GM18517 (cell line): ENCODE measurements at regions not wholly inside any gene's neighbourhood (a gene's known extent, or its start where the extent isn't known, plus 50 kb on each side); places are given as distances from the start of the nearest gene placed in this dataset.

Source experiments
- ATAC-seq: cut with Tn5 transposase; IDR thresholded peaks from one replicate; pipeline ENCODE4 v1.9.1; 2021; ENCODE audit warnings: mild to moderate bottlenecking, moderate library complexity; ENCODE audit not compliant: unreplicated experiment

- ATAC-seq = no peak
Observed at GRCh38 chr12:88955531-88955930, 375.3 kb upstream of the KITLG start.

- ATAC-seq = no peak
Observed at GRCh38 chr12:88953029-88953586, 372.8 kb upstream of the KITLG start.

- no peak for ATAC-seq
Observed at GRCh38 chr12:88952562-88952942, 372.3 kb upstream of the KITLG start.

- no peak for ATAC-seq
Observed at GRCh38 chr12:88951860-88952561, 371.7 kb upstream of the KITLG start.

- ATAC-seq = no peak
Observed at GRCh38 chr12:88951177-88951576, 370.9 kb upstream of the KITLG start.

- ATAC-seq = no peak
Observed at GRCh38 chr12:88947486-88948043, 367.3 kb upstream of the KITLG start.

- peak; percentile 69 for ATAC-seq
Observed at GRCh38 chr12:88946372-88946997, 366.2 kb upstream of the KITLG start.

GRCh38 chr12:88945051-88945732 lies 364.9 kb upstream of the KITLG start:
- ATAC-seq = no peak

GRCh38 chr12:88944397-88944796 lies 364.1 kb upstream of the KITLG start:
- no peak for ATAC-seq

- no peak for ATAC-seq
Observed at GRCh38 chr12:88940854-88941253, 360.6 kb upstream of the KITLG start.

- no peak for ATAC-seq
Observed at GRCh38 chr12:88935856-88936255, 355.6 kb upstream of the KITLG start.

- no peak for ATAC-seq
Observed at GRCh38 chr12:88934163-88934747, 354.0 kb upstream of the KITLG start.

- ATAC-seq = no peak
Observed at GRCh38 chr12:88932457-88932856, 352.2 kb upstream of the KITLG start.

- ATAC-seq = no peak
Observed at GRCh38 chr12:88931598-88931997, 351.3 kb upstream of the KITLG start.

GRCh38 chr12:88925454-88925853 lies 345.2 kb upstream of the KITLG start:
- ATAC-seq = no peak

GRCh38 chr12:88924162-88924561 lies 343.9 kb upstream of the KITLG start:
- no peak for ATAC-seq

- ATAC-seq = no peak
Observed at GRCh38 chr12:88923631-88924030, 343.4 kb upstream of the KITLG start.

- no peak for ATAC-seq
Observed at GRCh38 chr12:88922816-88923215, 342.5 kb upstream of the KITLG start.

- no peak for ATAC-seq
Observed at GRCh38 chr12:88921890-88922532, 341.7 kb upstream of the KITLG start.

- no peak for ATAC-seq
Observed at GRCh38 chr12:88921434-88921833, 341.2 kb upstream of the KITLG start.

- no peak for ATAC-seq
Observed at GRCh38 chr12:88918161-88918560, 337.9 kb upstream of the KITLG start.
